ENCODE measurements at regions not wholly inside any gene's neighbourhood (a gene's known extent, or its start where the extent isn't known, plus 50 kb on each side); places are given as distances from the start of the nearest gene placed in this dataset.

DNA sequence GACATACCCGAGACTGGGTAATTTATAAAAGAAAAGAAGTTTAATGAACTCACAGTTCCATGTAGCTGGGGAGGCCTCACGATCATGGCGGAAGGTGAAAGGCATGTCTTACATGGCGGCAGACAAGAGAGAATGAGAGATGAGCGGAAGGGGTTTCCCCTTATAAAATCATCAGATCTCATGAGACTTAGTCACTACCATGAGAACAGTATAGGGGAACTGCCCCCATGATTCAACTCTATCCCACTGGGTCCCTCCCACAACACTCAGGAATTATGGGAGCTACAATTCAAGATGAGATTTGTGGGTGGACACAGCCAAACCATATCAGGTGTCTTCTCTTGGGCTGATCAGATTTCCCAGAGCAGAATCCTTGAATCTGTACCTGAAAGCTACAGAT, 617.3 kb upstream of the ID2 start:
- no peak for DNase-seq (ENCODE audit: low read depth)
- TF ChIP-seq, protein P1, sequence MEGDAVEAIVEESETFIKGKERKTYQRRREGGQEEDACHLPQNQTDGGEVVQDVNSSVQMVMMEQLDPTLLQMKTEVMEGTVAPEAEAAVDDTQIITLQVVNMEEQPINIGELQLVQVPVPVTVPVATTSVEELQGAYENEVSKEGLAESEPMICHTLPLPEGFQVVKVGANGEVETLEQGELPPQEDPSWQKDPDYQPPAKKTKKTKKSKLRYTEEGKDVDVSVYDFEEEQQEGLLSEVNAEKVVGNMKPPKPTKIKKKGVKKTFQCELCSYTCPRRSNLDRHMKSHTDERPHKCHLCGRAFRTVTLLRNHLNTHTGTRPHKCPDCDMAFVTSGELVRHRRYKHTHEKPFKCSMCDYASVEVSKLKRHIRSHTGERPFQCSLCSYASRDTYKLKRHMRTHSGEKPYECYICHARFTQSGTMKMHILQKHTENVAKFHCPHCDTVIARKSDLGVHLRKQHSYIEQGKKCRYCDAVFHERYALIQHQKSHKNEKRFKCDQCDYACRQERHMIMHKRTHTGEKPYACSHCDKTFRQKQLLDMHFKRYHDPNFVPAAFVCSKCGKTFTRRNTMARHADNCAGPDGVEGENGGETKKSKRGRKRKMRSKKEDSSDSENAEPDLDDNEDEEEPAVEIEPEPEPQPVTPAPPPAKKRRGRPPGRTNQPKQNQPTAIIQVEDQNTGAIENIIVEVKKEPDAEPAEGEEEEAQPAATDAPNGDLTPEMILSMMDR (conservative IDR thresholded peaks at IDR 0.05; ENCODE audit: low read depth, low read length), result no peak
- H3K4me3 ChIP-seq (ENCODE audit: low read length), result no peak overlapping the region

- DNase-seq (ENCODE audit: low read depth), result no peak
- TF ChIP-seq, protein P1 (conservative IDR thresholded peaks at IDR 0.05; ENCODE audit: low read depth, low read length), result no peak
- no peak overlapping the region for H3K4me3 ChIP-seq (ENCODE audit: low read length)
These were observed 616.7 kb upstream of the ID2 start for GRCh38 chr2:8065191-8065590.

DNA sequence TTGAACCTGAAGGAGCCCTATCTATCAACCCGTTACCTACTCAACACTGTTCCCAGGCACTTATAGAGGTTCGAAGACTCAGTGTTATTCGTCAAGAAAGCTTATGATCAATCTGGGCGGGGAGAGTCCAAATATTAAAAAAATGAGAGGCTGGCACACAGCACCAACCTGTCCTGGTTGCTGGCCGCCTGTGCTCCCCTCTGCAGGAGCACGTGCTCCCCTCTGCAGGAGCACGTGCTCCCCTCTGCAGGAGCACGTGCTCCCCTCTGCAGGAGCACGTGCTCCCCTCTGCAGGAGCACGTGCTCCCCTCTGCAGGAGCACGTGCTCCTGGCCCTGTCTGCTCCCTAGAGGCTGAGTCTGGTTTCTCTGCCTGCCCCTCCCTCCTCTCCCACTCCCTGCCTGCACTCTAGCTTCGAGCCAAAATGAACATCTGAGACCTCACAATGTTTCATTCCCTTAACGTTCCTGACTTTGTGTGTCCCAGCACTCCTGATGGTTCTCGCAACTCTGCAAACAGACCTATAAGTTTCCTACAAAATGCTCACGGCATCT, 614.0 kb upstream of the ID2 start:
- DNase-seq (ENCODE audit: low read depth), result no peak
- no peak overlapping the region for H3K4me3 ChIP-seq (ENCODE audit: low read length)
- TF ChIP-seq, protein P1 (conservative IDR thresholded peaks at IDR 0.05; ENCODE audit: low read depth, low read length), result no peak

GRCh38 chr2:8072907-8073306, 608.9 kb upstream of the ID2 start:
- TF ChIP-seq, protein P1 (conservative IDR thresholded peaks at IDR 0.05; ENCODE audit: low read depth, low read length), result no peak
- no peak for DNase-seq (ENCODE audit: low read depth)
- H3K4me3 ChIP-seq (ENCODE audit: low read length), result no peak overlapping the region

DNA sequence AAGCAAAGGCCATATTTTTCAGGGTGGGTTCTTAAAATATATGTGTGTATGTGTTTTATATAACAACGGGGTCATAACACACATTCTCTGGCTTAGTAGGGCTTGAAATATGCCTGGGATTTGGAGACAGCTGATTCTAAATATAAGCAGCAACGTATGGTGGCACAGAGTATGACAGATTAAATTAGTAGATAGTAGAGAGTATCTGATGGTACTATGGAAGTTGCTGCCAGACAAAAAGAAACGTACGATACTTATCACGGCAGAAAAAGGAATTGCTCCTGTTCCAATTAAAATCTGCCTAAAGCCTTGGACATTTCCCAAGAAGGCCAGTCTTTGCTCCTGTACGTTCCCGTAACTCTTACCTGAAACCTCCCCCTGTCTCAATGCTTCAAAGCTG, 607.9 kb upstream of the ID2 start:
- TF ChIP-seq, protein P1 (conservative IDR thresholded peaks at IDR 0.05; ENCODE audit: low read depth, low read length), result no peak
- no peak overlapping the region for H3K4me3 ChIP-seq (ENCODE audit: low read length)
- DNase-seq (ENCODE audit: low read depth), result no peak

DNA sequence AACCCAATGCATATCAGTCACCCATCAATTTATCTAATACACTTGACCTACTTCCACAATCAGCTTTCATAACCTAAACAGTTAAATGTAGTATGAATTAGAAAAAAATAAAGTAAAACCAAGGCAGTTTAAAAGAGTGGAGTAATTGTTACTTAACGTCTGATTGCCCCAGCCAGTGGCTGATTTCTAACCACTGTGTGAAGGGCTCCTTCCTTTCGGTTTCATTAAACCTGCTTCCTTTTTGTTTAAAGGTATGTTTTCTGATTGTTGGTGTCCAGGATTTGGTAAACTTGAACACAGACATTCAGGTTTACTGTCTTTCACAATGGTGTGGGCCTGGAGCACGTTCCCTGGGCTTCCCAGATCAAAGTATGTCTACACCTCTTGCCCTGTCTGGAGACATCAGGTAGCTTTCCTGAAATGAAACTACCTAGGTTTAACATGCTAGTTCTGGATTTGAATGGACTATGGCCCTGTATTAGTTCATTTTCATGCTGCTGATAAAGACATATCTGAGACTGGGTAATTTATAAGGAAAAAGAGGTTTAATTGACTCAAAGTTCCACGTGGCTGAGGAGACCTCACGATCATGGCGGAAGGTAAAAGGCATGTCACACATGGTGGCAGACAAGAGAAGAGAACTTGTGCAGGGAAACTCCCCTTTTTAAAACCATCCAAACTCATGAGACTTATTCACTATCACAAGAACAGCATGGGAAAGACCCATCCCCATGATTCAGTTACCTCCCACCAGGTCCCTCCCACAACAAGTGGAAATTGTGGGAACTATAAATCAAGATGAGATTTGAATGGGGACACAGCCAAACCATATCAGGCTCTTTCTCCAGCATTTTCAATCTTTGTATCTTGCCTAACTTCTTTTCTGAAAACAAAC, 605.2 kb upstream of the ID2 start:
- H3K4me3 ChIP-seq (ENCODE audit: low read length), result no peak overlapping the region
- DNase-seq (ENCODE audit: low read depth), result no peak
- TF ChIP-seq, protein P1 (conservative IDR thresholded peaks at IDR 0.05; ENCODE audit: low read depth, low read length), result no peak

GRCh38 chr2:8078705-8079104, 603.2 kb upstream of the ID2 start:
- TF ChIP-seq, protein P1 (conservative IDR thresholded peaks at IDR 0.05; ENCODE audit: low read depth, low read length), result no peak
- H3K4me3 ChIP-seq (ENCODE audit: low read length), result no peak overlapping the region
- no peak for DNase-seq (ENCODE audit: low read depth)

Data from retinal pigment epithelial cell (primary cell).